HEK293T (cell line): ENCODE measurements at regions not wholly inside any gene's neighbourhood (a gene's known extent, or its start where the extent isn't known, plus 50 kb on each side); places are given as distances from the start of the nearest gene placed in this dataset.

Experiments
- ARNT ChIP-seq: fragments of 450-650 bp; IDR thresholded peaks from 2 replicates; pipeline ENCODE4 v1.6.1; 2017; ENCODE audit warnings: mild to moderate bottlenecking
- BHLHE40 ChIP-seq: fragments of 450-650 bp; IDR thresholded peaks from 2 replicates; pipeline ENCODE4 v1.6.1; 2016; ENCODE audit warnings: mild to moderate bottlenecking, moderate library complexity, borderline replicate concordance
- ELF4 ChIP-seq: fragments of 450-650 bp; IDR thresholded peaks from 2 replicates; pipeline ENCODE4 v1.6.1; 2017; ENCODE audit warnings: antibody characterized with exemption
- FOXA1 ChIP-seq: fragments of 450-650 bp; IDR thresholded peaks from 2 replicates; pipeline ENCODE4 v1.6.1; 2016; ENCODE audit warnings: mild to moderate bottlenecking
- FOXK2 ChIP-seq: fragments of 450-650 bp; IDR thresholded peaks from 2 replicates; pipeline ENCODE4 v1.6.1; 2016; ENCODE audit warnings: mild to moderate bottlenecking
- FOXM1 ChIP-seq: fragments of 450-650 bp; IDR thresholded peaks from 2 replicates; pipeline ENCODE4 v1.6.1; 2017; ENCODE audit warnings: mild to moderate bottlenecking, borderline replicate concordance
- HDGF ChIP-seq: fragments of 450-650 bp; IDR thresholded peaks from 2 replicates; pipeline ENCODE4 v1.6.1; 2017; ENCODE audit warnings: antibody characterized with exemption, borderline replicate concordance
- TARDBP ChIP-seq: fragments of 450-650 bp; IDR thresholded peaks from 2 replicates; pipeline ENCODE4 v1.6.1; 2016
- ZNF384 ChIP-seq: fragments of 450-650 bp; IDR thresholded peaks from 2 replicates; pipeline ENCODE4 v1.6.1; 2016

GRCh38 chr6:140040396-140040795 is 665.9 kb upstream of the CITED2 start:
- TF ChIP-seq HDGF (no peak), BHLHE40 (no peak), FOXA1 (no peak), ELF4 (no peak), FOXK2 (no peak), FOXM1 (no peak), ZNF384 (no peak), ARNT (no peak), TARDBP (no peak)
